A673 (cell line): ENCODE measurements at regions not wholly inside any gene's neighbourhood (a gene's known extent, or its start where the extent isn't known, plus 50 kb on each side); places are given as distances from the start of the nearest gene placed in this dataset.

Experiments
- BruUV-seq: library from RNA; stranded (reverse); fragments of 400-500 nt; replicated peaks from 2 replicates; lab custom pipeline; 2021; lab: Mats Ljungman, UMichigan
- CTCF ChIA-PET: fragments of 300-600 bp; sonication (Branson Sonifier 250); formaldehyde crosslinking; loops from one replicate; lab custom pipeline; 2022; ENCODE audit warnings: antibody characterized with exemption; lab: Charles Lee
- POLR2A ChIA-PET: fragments of 300-600 bp; sonication (Branson Sonifier 250); formaldehyde crosslinking; loops from one replicate; lab custom pipeline; 2022; ENCODE audit warnings: antibody characterized with exemption; ENCODE audit not compliant: low non-redundant PET; lab: Charles Lee
- DNase-seq: peaks from one replicate; pipeline ENCODE4 v3.0.0-alpha.2; 2015; ENCODE audit warnings: low spot score
- H3K27ac ChIP-seq: fragments of 200-600 bp; sonication (generic); 2 replicates; pipeline ENCODE4 v1.5.1; 2016; ENCODE audit warnings: mixed run types, low read depth, mild to moderate bottlenecking, mixed read lengths, antibody characterized with exemption, low read length; ENCODE audit not compliant: poor library complexity, severe bottlenecking
- H3K27me3 ChIP-seq: fragments of 200-600 bp; sonication (generic); replicated peaks from 2 replicates; pipeline ENCODE4 v1.6.1; 2017; ENCODE audit warnings: mixed run types, low read depth, mild to moderate bottlenecking, mixed read lengths, antibody characterized with exemption, low read length; ENCODE audit not compliant: insufficient read depth, poor library complexity
- H3K36me3 ChIP-seq: fragments of 200-600 bp; sonication (generic); 2 replicates; pipeline ENCODE4 v1.6.1; 2016; ENCODE audit warnings: mixed run types, mild to moderate bottlenecking, mixed read lengths, antibody characterized with exemption, low read length; ENCODE audit not compliant: insufficient read depth, poor library complexity, severe bottlenecking
- H3K4me1 ChIP-seq: fragments of 200-600 bp; sonication (generic); 2 replicates; pipeline ENCODE4 v1.6.1; 2017; ENCODE audit warnings: mixed run types, mild to moderate bottlenecking, mixed read lengths, antibody characterized with exemption, low read length; ENCODE audit not compliant: insufficient read depth, poor library complexity, severe bottlenecking
- H3K4me3 ChIP-seq: fragments of 200-600 bp; sonication (generic); 2 replicates; pipeline ENCODE4 v1.5.1; 2016; ENCODE audit warnings: low read depth, mixed run types, mild to moderate bottlenecking, mixed read lengths, low read length; ENCODE audit not compliant: poor library complexity, severe bottlenecking
- H3K9me3 ChIP-seq: fragments of 200-600 bp; sonication (generic); 2 replicates; pipeline ENCODE4 v1.6.1; 2016; ENCODE audit warnings: mixed run types, low read depth, mild to moderate bottlenecking, mixed read lengths, antibody characterized with exemption, low read length; ENCODE audit not compliant: poor library complexity, severe bottlenecking
- CTCF ChIP-seq: fragments of 300-800, 200-600 bp; sonication (generic); conservative IDR thresholded peaks from 2 replicates; pipeline ENCODE4 v1.5.1; 2017; ENCODE audit warnings: low read depth, mild to moderate bottlenecking, antibody characterized with exemption, low read length, moderate library complexity, mixed read lengths
- EZH2 ChIP-seq: fragments of 200-600 bp; sonication (generic); IDR thresholded peaks from 2 replicates; pipeline ENCODE4 v1.6.1; 2017; ENCODE audit warnings: borderline replicate concordance, low read depth, mild to moderate bottlenecking, mixed read lengths, antibody characterized with exemption, low read length; ENCODE audit not compliant: poor library complexity, severe bottlenecking
- intact Hi-C: fragments of 100-400 bp; cut with micrococcal nuclease; formaldehyde crosslinking; loops from one replicate; pipeline ENCODE4 v1.10.0; 2022; ENCODE audit not compliant: unreplicated experiment

- no peak overlapping the region for H3K27ac ChIP-seq
- H3K27me3 ChIP-seq = no peaks in the 10 kb centered on the region
- intact Hi-C loops = no loop called here
- CTCF ChIA-PET = no interaction called here
- no peak overlapping the region for H3K4me3 ChIP-seq
- POLR2A ChIA-PET = no interaction called here
- DNase-seq = no peak
- H3K4me1 ChIP-seq = no peaks in the 10 kb centered on the region
- no peak for TF ChIP-seq CTCF
- no peak for TF ChIP-seq EZH2
- no peaks in the 10 kb centered on the region for H3K9me3 ChIP-seq
- BruUV-seq = no TSS peak
- H3K36me3 ChIP-seq = no peaks in the 10 kb centered on the region
Measured at GRCh38 chr1:147091801-147092200, 80.5 kb downstream of the PRKAB2 start.

GRCh38 chr1:147089457-147089856 lies 82.8 kb downstream of the PRKAB2 start:
- Histone ChIP-seq H3K9me3 (no peaks in the 10 kb centered on the region), H3K27me3 (no peaks in the 10 kb centered on the region), H3K27ac (no peak overlapping the region), H3K4me1 (no peaks in the 10 kb centered on the region), H3K36me3 (no peaks in the 10 kb centered on the region), H3K4me3 (no peak overlapping the region)
- CTCF ChIA-PET = no interaction called here
- no peak for TF ChIP-seq EZH2
- TF ChIP-seq CTCF = no peak
- intact Hi-C loops = no loop called here
- no peak for DNase-seq
- BruUV-seq = no TSS peak
- POLR2A ChIA-PET = no interaction called here

GRCh38 chr1:147086129-147086528 lies 86.1 kb downstream of the PRKAB2 start:
- DNase-seq = no peak
- TF ChIP-seq CTCF (no peak), EZH2 (no peak)
- no TSS peak for BruUV-seq
- no peaks in the 10 kb centered on the region for H3K9me3 ChIP-seq
- H3K4me1 ChIP-seq = peaks cover 8% of the 10 kb centered on the region
- H3K27me3 ChIP-seq = no peaks in the 10 kb centered on the region
- no peak overlapping the region for H3K4me3 ChIP-seq
- intact Hi-C loops = no loop called here
- ChIA-PET CTCF (no interaction called here), POLR2A (no interaction called here)
- no peak overlapping the region for H3K27ac ChIP-seq
- no peaks in the 10 kb centered on the region for H3K36me3 ChIP-seq
